ENCODE measurements at regions not wholly inside any gene's neighbourhood (a gene's known extent, or its start where the extent isn't known, plus 50 kb on each side); places are given as distances from the start of the nearest gene placed in this dataset.
A peak's percentile ranks its signal among the peaks of the same experiment; 100 is the strongest.
"Not testable (repeated sequence)": the region's sequence is repeated elsewhere in the genome, so short reads cannot be mapped to it uniquely, and the experiment has no call there.

GRCh38 chr6:71007298-71007697, 50.4 kb upstream of the B3GAT2 start:
- not testable (repeated sequence) for H3K4me3 ChIP-seq (ENCODE audit: low read depth, low read length); DNase-seq (ENCODE audit: low read depth)

- DNase-seq (ENCODE audit: low read depth), result no peak
- H3K4me3 ChIP-seq (ENCODE audit: low read depth, low read length), result no peak overlapping the region
Observed at GRCh38 chr6:71011871-71012371, 55.1 kb upstream of the B3GAT2 start.

GRCh38 chr6:71012866-71013469, 56.1 kb upstream of the B3GAT2 start:
- DNase-seq (ENCODE audit: low read depth), result peak; percentile 2
- no peak overlapping the region for H3K4me3 ChIP-seq (ENCODE audit: low read depth, low read length)

- no peak for DNase-seq (ENCODE audit: low read depth)
- H3K4me3 ChIP-seq (ENCODE audit: low read depth, low read length), result no peak overlapping the region
Observed at GRCh38 chr6:71015392-71015791, 58.5 kb upstream of the B3GAT2 start.

- DNase-seq (ENCODE audit: low read depth), result no peak
- no peak overlapping the region for H3K4me3 ChIP-seq (ENCODE audit: low read depth, low read length)
Observed at GRCh38 chr6:71028236-71028876, 71.5 kb upstream of the B3GAT2 start.

GRCh38 chr6:71028877-71029252, 72.0 kb upstream of the B3GAT2 start:
- no peak for DNase-seq (ENCODE audit: low read depth)
- no peak overlapping the region for H3K4me3 ChIP-seq (ENCODE audit: low read depth, low read length)

GRCh38 chr6:71029555-71029954, 72.7 kb upstream of the B3GAT2 start:
- no peak overlapping the region for H3K4me3 ChIP-seq (ENCODE audit: low read depth, low read length)
- no peak for DNase-seq (ENCODE audit: low read depth)

- DNase-seq (ENCODE audit: low read depth), result no peak
- no peak overlapping the region for H3K4me3 ChIP-seq (ENCODE audit: low read depth, low read length)
Observed at GRCh38 chr6:71031912-71032311, 75.1 kb upstream of the B3GAT2 start.

- DNase-seq (ENCODE audit: low read depth), result no peak
- no peak overlapping the region for H3K4me3 ChIP-seq (ENCODE audit: low read depth, low read length)
Observed at GRCh38 chr6:71033171-71033570, 76.3 kb upstream of the B3GAT2 start.

- DNase-seq (ENCODE audit: low read depth), result no peak
- no peak overlapping the region for H3K4me3 ChIP-seq (ENCODE audit: low read depth, low read length)
Observed at GRCh38 chr6:71033890-71034289, 77.0 kb upstream of the B3GAT2 start.

- no peak overlapping the region for H3K4me3 ChIP-seq (ENCODE audit: low read depth, low read length)
- DNase-seq (ENCODE audit: low read depth), result no peak
Observed at GRCh38 chr6:71034563-71035345, 77.9 kb upstream of the B3GAT2 start.

GRCh38 chr6:71035871-71036270, 79.0 kb upstream of the B3GAT2 start:
- no peak overlapping the region for H3K4me3 ChIP-seq (ENCODE audit: low read depth, low read length)
- DNase-seq (ENCODE audit: low read depth), result no peak

GRCh38 chr6:71038711-71039344, 82.0 kb upstream of the B3GAT2 start:
- H3K4me3 ChIP-seq (ENCODE audit: low read depth, low read length), result no peak overlapping the region
- DNase-seq (ENCODE audit: low read depth), result peak; percentile 22

GRCh38 chr6:71040043-71040442, 83.2 kb upstream of the B3GAT2 start:
- DNase-seq (ENCODE audit: low read depth), result no peak
- H3K4me3 ChIP-seq (ENCODE audit: low read depth, low read length), result no peak overlapping the region

GRCh38 chr6:71040841-71041240, 84.0 kb upstream of the B3GAT2 start:
- no peak for DNase-seq (ENCODE audit: low read depth)
- no peak overlapping the region for H3K4me3 ChIP-seq (ENCODE audit: low read depth, low read length)

- H3K4me3 ChIP-seq (ENCODE audit: low read depth, low read length), result no peak overlapping the region
- no peak for DNase-seq (ENCODE audit: low read depth)
Observed at GRCh38 chr6:71043902-71044301, 87.0 kb upstream of the B3GAT2 start.

- H3K4me3 ChIP-seq (ENCODE audit: low read depth, low read length), result no peak overlapping the region
- no peak for DNase-seq (ENCODE audit: low read depth)
Observed at GRCh38 chr6:71044753-71045152, 87.9 kb upstream of the B3GAT2 start.

GRCh38 chr6:71045296-71045695, 88.4 kb upstream of the B3GAT2 start:
- no peak overlapping the region for H3K4me3 ChIP-seq (ENCODE audit: low read depth, low read length)
- no peak for DNase-seq (ENCODE audit: low read depth)

GRCh38 chr6:71047417-71047816, 90.6 kb upstream of the B3GAT2 start:
- DNase-seq (ENCODE audit: low read depth), result no peak
- no peak overlapping the region for H3K4me3 ChIP-seq (ENCODE audit: low read depth, low read length)
